HG03097 (cell line): ENCODE measurements at regions not wholly inside any gene's neighbourhood (a gene's known extent, or its start where the extent isn't known, plus 50 kb on each side); places are given as distances from the start of the nearest gene placed in this dataset.

ENCODE experiments used
- ATAC-seq: cut with Tn5 transposase; IDR thresholded peaks from one replicate; pipeline ENCODE4 v1.9.1; 2021; ENCODE audit not compliant: unreplicated experiment, low FRiP score

- ATAC-seq = no peak
Observed at GRCh38 chr3:59118928-59119327, 69.1 kb upstream of the CFAP20DC start.

- ATAC-seq = no peak
Observed at GRCh38 chr3:59117396-59117795, 67.6 kb upstream of the CFAP20DC start.

DNA sequence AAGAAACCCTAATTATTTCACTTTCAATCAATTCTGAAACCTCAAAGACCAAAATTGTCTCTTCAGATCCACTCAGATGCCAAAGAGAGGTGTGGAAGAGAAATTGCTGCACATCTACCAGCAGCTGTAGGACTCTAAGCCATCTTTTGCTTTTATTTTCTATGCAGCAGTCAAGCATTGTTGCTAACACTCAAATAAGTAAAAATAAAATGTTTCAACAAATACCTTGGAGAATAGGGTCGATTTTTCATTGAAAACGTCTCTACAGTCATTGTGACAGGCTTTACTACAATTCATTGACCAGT is 66.4 kb upstream of the CFAP20DC start:
- no peak for ATAC-seq

GRCh38 chr3:59115364-59116232 is 65.8 kb upstream of the CFAP20DC start:
- no peak for ATAC-seq

- ATAC-seq = no peak
Observed at GRCh38 chr3:59107856-59108815, 58.3 kb upstream of the CFAP20DC start.

DNA sequence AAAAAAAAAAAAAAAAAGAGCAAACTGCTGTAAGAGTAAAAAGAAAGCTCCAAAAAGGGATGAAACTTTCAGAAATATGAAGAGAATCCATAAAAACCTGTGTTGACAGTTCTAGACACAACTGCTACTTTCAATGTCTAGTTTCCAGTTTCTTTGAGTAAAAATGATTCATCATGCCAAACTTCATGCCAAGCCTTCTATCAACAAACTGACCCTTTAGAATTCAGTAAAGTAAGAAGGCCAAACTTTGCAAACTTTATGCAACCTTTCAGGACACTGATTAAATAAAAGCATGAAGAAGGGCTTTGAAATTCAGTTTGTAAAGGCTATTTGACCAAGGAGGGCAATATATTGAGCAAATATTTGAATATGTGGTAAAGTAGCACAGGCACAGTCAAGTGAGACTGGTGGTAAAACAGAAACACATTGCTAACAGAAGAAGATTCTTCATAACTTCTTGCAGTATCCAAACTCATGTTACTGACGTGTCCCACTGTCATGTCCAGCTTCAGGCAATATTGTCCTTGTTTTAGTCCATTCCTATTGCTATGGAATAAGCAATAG is 56.3 kb upstream of the CFAP20DC start:
- no peak for ATAC-seq

- no peak for ATAC-seq
Observed at GRCh38 chr3:59103552-59103951, 53.7 kb upstream of the CFAP20DC start.

GRCh38 chr3:59101231-59101736 is 51.5 kb upstream of the CFAP20DC start:
- no peak for ATAC-seq
